Motor neuron (in vitro differentiated cells): ENCODE measurements at regions not wholly inside any gene's neighbourhood (a gene's known extent, or its start where the extent isn't known, plus 50 kb on each side); places are given as distances from the start of the nearest gene placed in this dataset.

Experiments
- ATAC-seq, 8 experiments: fragments of 200-7000 bp; cut with Tn5 transposase; replicated peaks in 6 of 8; 2 replicates each; pipeline ENCODE4 v1.8.0; 2021; ENCODE audit warnings: mild to moderate bottlenecking in 8 of 8, moderate library complexity in 8 of 8
- H3K27ac ChIP-seq, 2 donors: fragments of 250-450 bp; sonication (Bioruptor Pico); 2 replicates each; pipeline ENCODE4 v1.9.0; 2021; ENCODE audit warnings: antibody characterized with exemption in 2 of 2, mild to moderate bottlenecking in 2 of 2, moderate library complexity in 1 of 2
- H3K4me1 ChIP-seq, 2 donors: fragments of 250-450 bp; sonication (Bioruptor Pico); replicated peaks in 1 of 2; 2 replicates each; pipeline ENCODE4 v1.6.1; 2021; ENCODE audit warnings: antibody characterized with exemption in 2 of 2, mild to moderate bottlenecking in 2 of 2, moderate library complexity in 1 of 2
- H3K4me3 ChIP-seq, 5 donors: fragments of 250-450 bp; sonication (Bioruptor Pico); 2 replicates each; pipeline ENCODE4 v1.9.0; 2021; ENCODE audit warnings: antibody characterized with exemption in 5 of 5, mild to moderate bottlenecking in 5 of 5, moderate library complexity in 4 of 5
- WGBS, 10 experiments: fragments of 450-650 bp; shearing (Covaris generic); methylation state at CpG; one replicate each; pipeline ENCODE4 v1.0.0; 2022; 5-methylcytosine and 5-hydroxymethylcytosine counted together
- in situ Hi-C, 9 experiments: fragments of 400-800 bp; cut with MboI; loops; one replicate each; pipeline ENCODE4 v1.15.0; 2021; ENCODE audit warnings: low sequenced_read_pairs in 9 of 9, low pct_unique_long_range_greater_than_20kb in 2 of 9; ENCODE audit not compliant: unreplicated experiment in 9 of 9

DNA sequence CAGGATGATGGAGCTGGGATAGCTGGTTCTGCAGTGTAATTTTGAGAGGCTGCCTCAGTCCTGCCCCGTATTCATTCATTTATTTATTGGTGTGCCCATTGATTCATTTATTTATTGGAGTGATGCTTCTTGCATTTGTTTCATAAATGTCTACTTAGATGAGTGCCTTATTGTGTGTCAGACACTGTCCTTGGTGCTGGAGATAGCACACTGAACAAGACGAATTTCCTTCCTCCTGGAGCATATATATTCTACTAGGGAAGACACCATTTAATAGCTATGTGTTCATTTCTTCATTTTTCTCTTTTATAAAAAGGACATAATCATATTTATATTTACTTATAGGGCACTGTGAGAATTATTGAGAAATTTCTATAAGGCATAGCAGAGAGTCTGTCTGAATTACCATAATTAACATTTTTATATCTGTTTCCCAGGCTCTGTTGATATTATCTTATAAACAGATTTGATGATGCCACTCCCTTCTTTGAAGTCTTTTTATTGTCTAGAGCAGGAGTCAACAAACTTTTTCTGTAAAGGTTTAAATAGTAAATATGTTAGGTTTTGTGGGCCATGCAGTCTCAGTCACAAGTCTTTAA lies 433.9 kb upstream of the ZNF608 start:
- peak in 4 of 8 experiments; percentile 20 to 63 (median 28) for ATAC-seq
- no peak overlapping the region for H3K4me3 ChIP-seq
- in situ Hi-C loops: no loop called here
- peaks cover 7 to 10% of the 10 kb centered on the region in 2 donors for H3K4me1 ChIP-seq
- WGBS, 10 experiments: 30 to 100% (median 87%) methylated on average over 1 to 2 of the region's 2 CpGs; no CpG with 5 or more reads in 4 of the 10 experiments
- no peak overlapping the region for H3K27ac ChIP-seq

DNA sequence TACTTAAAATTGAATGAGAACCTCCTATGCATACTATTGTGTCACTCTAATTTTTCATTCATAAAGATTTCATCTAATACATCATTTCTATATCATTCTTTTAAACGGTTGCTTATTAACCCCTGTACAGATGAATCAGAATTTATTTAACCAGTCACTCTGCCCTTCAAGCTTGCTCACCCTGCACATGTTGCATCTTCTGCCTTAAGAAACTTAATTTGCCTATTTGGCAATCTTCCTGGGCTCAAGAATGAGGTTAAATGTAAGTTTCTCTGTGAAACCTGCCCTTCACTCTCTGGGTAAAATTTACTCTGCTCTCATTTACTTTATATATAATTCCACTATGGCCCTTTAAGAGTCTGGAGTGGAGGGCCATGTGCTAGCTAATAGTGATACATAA lies 434.7 kb upstream of the ZNF608 start:
- in situ Hi-C loops: no loop called here

GRCh38 chr5:125181955-125182354 lies 435.5 kb upstream of the ZNF608 start:
- Histone ChIP-seq H3K4me3 (no peak overlapping the region), H3K4me1 (peaks cover 7 to 10% of the 10 kb centered on the region in 2 donors), H3K27ac (no peak overlapping the region)
- ATAC-seq: peak in 4 of 8 experiments; percentile 30 to 79 (median 50)
- in situ Hi-C loops: no loop called here
- WGBS, 10 experiments: 50 to 100% (median 84%) methylated on average over 1 of the region's 1 CpG; no CpG with 5 or more reads in 6 of the 10 experiments

More for the DNA sequence above, 434.7 kb upstream of the ZNF608 start:
- H3K4me3 ChIP-seq: no peak overlapping the region
- 11 to 90% (median 57%) methylated on average over 1 of the region's 1 CpG; no CpG with 5 or more reads in 1 of the 10 experiments for WGBS, 10 experiments
- no peak overlapping the region for H3K27ac ChIP-seq
- ATAC-seq: peak in 1 of 8 experiments; percentile 25
- peaks cover 7 to 10% of the 10 kb centered on the region in 2 donors for H3K4me1 ChIP-seq

DNA sequence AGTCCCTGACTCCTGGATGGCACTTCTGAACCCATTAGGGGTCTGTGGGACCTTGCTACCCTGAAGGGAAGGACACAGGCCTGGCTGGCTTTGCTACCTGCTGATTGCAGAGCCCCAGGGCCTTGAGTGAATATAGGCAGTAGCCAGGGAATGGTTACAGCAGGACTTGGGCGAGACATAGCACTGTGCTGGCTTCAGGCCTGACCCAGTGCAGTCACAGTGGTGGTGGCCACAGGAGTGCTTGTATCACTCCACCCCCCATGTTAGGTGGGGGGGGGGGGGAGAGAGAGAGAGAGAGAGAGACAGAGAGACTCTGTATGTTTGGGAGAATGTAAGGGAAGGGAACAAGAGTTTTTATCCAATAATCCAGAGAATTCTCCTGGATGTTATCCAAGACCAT lies 439.3 kb upstream of the ZNF608 start:
- ATAC-seq: no peak
- in situ Hi-C loops: no loop called here
- H3K27ac ChIP-seq: no peak overlapping the region
- 57% methylated on average over 1 of the region's 1 CpG; no CpG with 5 or more reads in 9 of the 10 experiments for WGBS, 10 experiments
- H3K4me3 ChIP-seq: no peak overlapping the region
- peaks cover 9 to 23% of the 10 kb centered on the region in 2 donors for H3K4me1 ChIP-seq

DNA sequence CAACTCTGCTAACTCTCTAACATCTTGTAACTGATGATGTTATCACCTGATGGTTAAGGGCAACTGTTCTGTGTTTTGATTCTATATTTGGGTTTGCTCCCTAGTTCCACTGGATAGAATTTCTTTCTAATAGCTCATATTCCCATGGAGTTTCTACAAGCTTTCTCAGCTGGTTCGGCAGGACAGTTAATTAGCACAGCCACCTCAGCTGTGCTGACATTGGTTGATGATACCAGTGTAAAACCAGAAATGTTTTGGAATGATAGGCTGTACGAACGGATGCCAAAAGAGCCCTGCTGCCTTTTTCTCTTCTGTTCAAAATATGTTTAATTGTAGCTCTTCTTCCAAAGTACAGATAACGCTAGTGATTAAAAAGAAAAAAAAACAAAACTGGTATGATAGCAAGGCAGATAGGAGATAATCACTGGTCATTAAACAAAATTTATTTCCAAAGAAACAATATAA lies 440.5 kb upstream of the ZNF608 start:
- 66 to 100% (median 95%) methylated on average over 2 to 4 of the region's 4 CpGs; no CpG with 5 or more reads in 1 of the 10 experiments for WGBS, 10 experiments
- no peak for ATAC-seq
- H3K4me3 ChIP-seq: no peak overlapping the region
- peaks cover 20 to 35% of the 10 kb centered on the region in 2 donors for H3K4me1 ChIP-seq
- no peak overlapping the region for H3K27ac ChIP-seq
- in situ Hi-C loops: no loop called here

- Histone ChIP-seq H3K4me1 (peaks cover 18 to 47% of the 10 kb centered on the region in 2 donors), H3K4me3 (no peak overlapping the region), H3K27ac (no peak overlapping the region)
- peak in 7 of 8 experiments; percentile 15 to 88 (median 56) for ATAC-seq
- in situ Hi-C loops: no loop called here
- 0 to 100% (median 56%) methylated on average over 1 of the region's 1 CpG; no CpG with 5 or more reads in 4 of the 10 experiments for WGBS, 10 experiments
Measured at GRCh38 chr5:125189531-125189941, 443.1 kb upstream of the ZNF608 start.

GRCh38 chr5:125190232-125191087 lies 444.0 kb upstream of the ZNF608 start:
- in situ Hi-C loops: no loop called here
- Histone ChIP-seq H3K4me1 (peaks cover 18 to 53% of the 10 kb centered on the region in 2 donors), H3K4me3 (no peak overlapping the region), H3K27ac (peak overlapping the region; percentile 27 to 70)
- 0 to 74% (median 50%) methylated on average over 2 to 9 of the region's 9 CpGs; no CpG with 5 or more reads in 1 of the 10 experiments for WGBS, 10 experiments
- ATAC-seq: peak; percentile 52 to 99 (median 85)

DNA sequence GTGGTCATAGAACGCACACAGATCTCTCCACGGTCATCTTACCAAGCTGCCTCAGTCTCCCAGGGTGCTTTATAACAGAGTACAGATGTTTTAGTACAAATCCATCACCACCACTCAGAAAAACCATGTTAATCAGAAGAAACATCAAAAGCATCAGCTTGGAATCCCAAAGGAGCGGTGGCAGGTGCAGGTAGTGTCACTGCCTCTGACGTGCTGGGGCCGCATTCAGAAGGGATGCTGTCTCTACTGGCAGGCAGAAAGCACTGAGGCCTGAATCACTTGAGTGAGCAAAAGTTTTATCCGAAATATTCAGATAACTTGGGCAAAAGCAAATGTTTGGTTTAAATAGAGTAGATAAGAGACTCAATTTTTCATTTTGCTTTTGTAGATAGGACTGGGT lies 448.4 kb upstream of the ZNF608 start:
- WGBS, 10 experiments: 67 to 100% (median 96%) methylated on average over 1 to 6 of the region's 6 CpGs; no CpG with 5 or more reads in 2 of the 10 experiments
- peaks cover 55 to 81% of the 10 kb centered on the region in 2 donors for H3K4me1 ChIP-seq
- H3K4me3 ChIP-seq: no peak overlapping the region
- no peak for ATAC-seq
- H3K27ac ChIP-seq: no peak overlapping the region
- in situ Hi-C loops: no loop called here

DNA sequence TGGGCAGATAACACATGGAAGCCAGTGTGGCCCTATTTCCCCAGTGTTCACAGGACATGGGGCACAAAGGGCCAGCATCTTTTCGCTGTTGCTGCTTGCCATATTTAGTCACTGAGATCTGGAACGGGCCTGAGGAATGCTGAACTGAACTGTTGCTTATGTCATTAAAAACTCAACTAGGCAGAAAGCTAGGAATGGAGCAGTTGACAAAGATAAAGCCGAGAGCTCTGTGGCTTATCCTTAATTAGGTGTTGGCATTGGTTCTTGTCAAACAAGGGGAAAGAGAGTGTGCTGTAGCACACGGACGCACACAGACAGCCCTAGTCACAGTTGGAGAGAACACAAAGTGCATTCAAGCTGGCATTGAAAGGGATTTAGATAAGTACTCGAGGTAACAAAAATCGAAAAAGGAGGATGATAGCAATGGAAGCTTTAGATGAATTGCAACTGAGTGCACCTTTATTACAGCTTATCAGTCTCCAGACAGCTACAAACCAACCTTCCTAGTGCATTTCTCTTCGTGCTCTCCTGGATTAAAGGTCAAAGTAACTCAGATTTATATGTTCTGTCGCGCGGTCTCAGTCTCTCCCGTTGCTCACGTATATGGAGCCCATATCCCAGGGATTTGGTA lies 450.2 kb upstream of the ZNF608 start:
- 10 to 94% (median 70%) methylated on average over 2 to 13 of the region's 13 CpGs for WGBS, 10 experiments
- Histone ChIP-seq H3K4me3 (no peak overlapping the region), H3K4me1 (peaks cover 54 to 75% of the 10 kb centered on the region in 2 donors), H3K27ac (peak overlapping the region in 1 of 2 donors; percentile 3)
- in situ Hi-C loops: no loop called here
- peak in 1 of 8 experiments; percentile 11 for ATAC-seq

DNA sequence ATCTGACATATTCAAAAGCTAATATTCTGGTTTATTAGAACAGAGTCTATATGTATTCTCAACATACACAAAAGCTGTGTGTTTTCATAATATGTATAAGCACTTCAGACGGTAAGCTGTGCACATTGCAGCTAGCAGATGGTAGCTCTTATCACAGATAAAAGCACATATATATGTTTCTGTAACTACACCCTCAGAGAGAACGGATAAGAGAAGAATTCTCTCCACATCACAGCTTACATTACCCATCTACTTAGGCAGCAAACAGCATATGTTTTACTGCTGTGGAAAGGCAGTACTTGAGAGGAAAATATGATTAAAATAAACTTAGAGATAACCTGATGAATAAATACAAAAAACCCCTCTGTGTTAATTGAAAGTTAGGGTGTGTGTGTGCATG lies 450.9 kb upstream of the ZNF608 start:
- Histone ChIP-seq H3K4me3 (no peak overlapping the region), H3K27ac (no peak overlapping the region), H3K4me1 (peaks cover 54 to 76% of the 10 kb centered on the region in 2 donors)
- peak in 1 of 8 experiments; percentile 25 for ATAC-seq
- in situ Hi-C loops: no loop called here
- 13 to 93% (median 70%) methylated on average over 1 to 2 of the region's 2 CpGs; no CpG with 5 or more reads in 1 of the 10 experiments for WGBS, 10 experiments

DNA sequence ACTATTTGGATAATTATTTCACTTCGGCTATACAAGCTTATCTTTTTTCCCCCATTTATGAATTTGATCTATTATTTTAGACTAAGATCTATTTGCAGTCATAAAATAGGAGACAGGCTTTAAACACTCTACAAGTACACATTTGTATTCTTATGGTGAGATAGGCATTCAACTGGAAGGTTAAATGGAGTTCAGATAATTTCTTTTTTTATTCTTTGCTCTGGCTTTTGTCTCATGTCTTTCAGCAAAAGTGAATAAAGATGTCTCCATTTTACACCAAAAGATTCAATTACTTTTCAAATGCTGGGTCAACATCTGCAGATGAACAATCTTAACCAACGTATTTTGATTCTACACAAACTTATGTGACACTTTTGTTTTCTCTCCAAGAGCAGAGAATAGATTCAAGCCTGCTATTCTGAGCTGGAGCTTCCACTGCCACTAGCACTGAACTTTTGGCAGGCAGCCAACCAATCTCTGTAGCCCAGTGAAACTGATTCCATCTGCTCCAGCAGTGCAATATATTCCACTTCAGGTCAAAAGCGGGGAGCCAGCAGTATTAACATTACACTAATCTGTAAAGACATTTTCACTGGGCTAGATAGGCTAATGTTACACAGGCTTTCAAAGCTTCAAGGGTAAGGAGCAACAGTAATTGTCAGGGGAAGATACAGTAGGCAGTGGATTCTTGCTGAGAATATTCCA lies 452.0 kb upstream of the ZNF608 start:
- Histone ChIP-seq H3K27ac (peak overlapping the region; percentile 24 to 39), H3K4me3 (no peak overlapping the region), H3K4me1 (peaks cover 57 to 79% of the 10 kb centered on the region in 2 donors)
- peak; percentile 72 to 94 (median 80) for ATAC-seq
- in situ Hi-C loops: no loop called here
- WGBS, 10 experiments: 0 to 26% (median 10%) methylated on average over 1 to 3 of the region's 3 CpGs; no CpG with 5 or more reads in 1 of the 10 experiments

GRCh38 chr5:125199373-125199772 lies 452.9 kb upstream of the ZNF608 start:
- no peak overlapping the region for H3K4me3 ChIP-seq
- in situ Hi-C loops: no loop called here
- H3K27ac ChIP-seq: peak overlapping the region; percentile 15 to 39
- no peak for ATAC-seq
- WGBS, 10 experiments: 17 to 96% (median 51%) methylated on average over 1 to 2 of the region's 2 CpGs; no CpG with 5 or more reads in 1 of the 10 experiments
- peaks cover 57 to 78% of the 10 kb centered on the region in 2 donors for H3K4me1 ChIP-seq
